GM11168 (cell line): ENCODE measurements at regions not wholly inside any gene's neighbourhood (a gene's known extent, or its start where the extent isn't known, plus 50 kb on each side); places are given as distances from the start of the nearest gene placed in this dataset.
"Not testable (repeated sequence)": the region's sequence is repeated elsewhere in the genome, so short reads cannot be mapped to it uniquely, and the experiment has no call there.

Source experiments
- in situ Hi-C: fragments of 300-500 bp; cut with MboI; formaldehyde crosslinking; loops from one replicate; pipeline ENCODE4 v1.12.0; 2022; ENCODE audit warnings: low sequenced_read_pairs; ENCODE audit not compliant: unreplicated experiment

- in situ Hi-C loops: no loop called here
These were observed 197.4 kb upstream of the ATP6AP2 start for GRCh38 chrX:40383360-40383759.

- in situ Hi-C loops: no loop called here
These were observed 199.9 kb upstream of the ATP6AP2 start for GRCh38 chrX:40380655-40381488.

- in situ Hi-C loops: no loop called here
These were observed 203.1 kb upstream of the ATP6AP2 start for GRCh38 chrX:40377684-40378083.

- in situ Hi-C loops: no loop called here
These were observed 206.3 kb upstream of the ATP6AP2 start for GRCh38 chrX:40374486-40374885.

GRCh38 chrX:40373641-40374040, 207.1 kb upstream of the ATP6AP2 start:
- in situ Hi-C loops: no loop called here

- in situ Hi-C loops: no loop called here
These were observed 207.7 kb upstream of the ATP6AP2 start for GRCh38 chrX:40373025-40373424.

- in situ Hi-C loops: no loop called here
These were observed 209.4 kb upstream of the ATP6AP2 start for GRCh38 chrX:40371376-40371775.

- in situ Hi-C loops: no loop called here
These were observed 212.1 kb upstream of the ATP6AP2 start for GRCh38 chrX:40368611-40369061.

GRCh38 chrX:40366661-40367060, 214.1 kb upstream of the ATP6AP2 start:
- in situ Hi-C loops: no loop called here

GRCh38 chrX:40362291-40362690, 218.5 kb upstream of the ATP6AP2 start:
- in situ Hi-C loops: not testable (repeated sequence)

- in situ Hi-C loops: no loop called here
These were observed 220.2 kb upstream of the ATP6AP2 start for GRCh38 chrX:40360557-40360956.

- in situ Hi-C loops: no loop called here
These were observed 221.2 kb upstream of the ATP6AP2 start for GRCh38 chrX:40359593-40359992.

- in situ Hi-C loops: no loop called here
These were observed 221.8 kb upstream of the ATP6AP2 start for GRCh38 chrX:40358994-40359393.

- in situ Hi-C loops: no loop called here
These were observed 231.5 kb upstream of the ATP6AP2 start for GRCh38 chrX:40349251-40349650.

GRCh38 chrX:40346379-40346778, 234.4 kb upstream of the ATP6AP2 start:
- in situ Hi-C loops: no loop called here

GRCh38 chrX:40343319-40343718, 237.5 kb upstream of the ATP6AP2 start:
- in situ Hi-C loops: no loop called here

- in situ Hi-C loops: no loop called here
These were observed 240.7 kb upstream of the ATP6AP2 start for GRCh38 chrX:40340116-40340515.

GRCh38 chrX:40333344-40333743, 235.6 kb upstream of the BCOR start:
- in situ Hi-C loops: no loop called here

- in situ Hi-C loops: no loop called here
These were observed 234.0 kb upstream of the BCOR start for GRCh38 chrX:40331762-40332161.

GRCh38 chrX:40331353-40331752, 233.6 kb upstream of the BCOR start:
- in situ Hi-C loops: no loop called here

- in situ Hi-C loops: no loop called here
These were observed 231.9 kb upstream of the BCOR start for GRCh38 chrX:40329616-40330015.

GRCh38 chrX:40327085-40327484, 229.3 kb upstream of the BCOR start:
- in situ Hi-C loops: no loop called here
